H1 (cell line): ENCODE measurements at regions not wholly inside any gene's neighbourhood (a gene's known extent, or its start where the extent isn't known, plus 50 kb on each side); places are given as distances from the start of the nearest gene placed in this dataset.

ENCODE experiments used
- CHD7 ChIP-seq: fragments of 300-600 bp; sonication (generic); IDR thresholded peaks from 2 replicates; pipeline ENCODE4 v1.7.1; 2012; ENCODE audit warnings: low read length, moderate library complexity, mild to moderate bottlenecking, inconsistent platforms; ENCODE audit not compliant: insufficient replicate concordance

- TF ChIP-seq CHD7 = no peak
- TF ChIP-seq, all 59 proteins: peak for 0
Observed at GRCh38 chr7:39824456-39825200, 125.4 kb upstream of the CDK13 start (continued).
